HEK293 (cell line): ENCODE measurements at regions not wholly inside any gene's neighbourhood (a gene's known extent, or its start where the extent isn't known, plus 50 kb on each side); places are given as distances from the start of the nearest gene placed in this dataset.

ENCODE experiments used
- BCL11A ChIP-seq: fragments of 450-650 bp; formaldehyde crosslinking; IDR thresholded peaks from 2 replicates; pipeline ENCODE4 v1.5.1; 2016; ENCODE audit warnings: low read depth, missing biosample characterization, missing genetic modification characterization
- HOXC10 ChIP-seq: sonication (generic); formaldehyde crosslinking; IDR thresholded peaks from 2 replicates; pipeline ENCODE4 v1.8.1; 2023; ENCODE audit warnings: mild to moderate bottlenecking, missing genetic modification reagents
- KLF10 ChIP-seq: fragments of 450-650 bp; IDR thresholded peaks from 2 replicates; pipeline ENCODE4 v1.5.1; 2018; ENCODE audit warnings: missing biosample characterization, mild to moderate bottlenecking, missing genetic modification characterization
- REST ChIP-seq: fragments of 450-650 bp; formaldehyde crosslinking; IDR thresholded peaks from 2 replicates; pipeline ENCODE4 v1.5.1; 2016; ENCODE audit warnings: missing biosample characterization, missing genetic modification characterization
- ZNF426 ChIP-seq: fragments of 450-650 bp; formaldehyde crosslinking; IDR thresholded peaks from 2 replicates; pipeline ENCODE4 v1.5.1; 2017; ENCODE audit warnings: missing biosample characterization, missing genetic modification characterization, mild to moderate bottlenecking, inconsistent platforms, moderate library complexity
- ZNF560 ChIP-seq: fragments of 450-650 bp; formaldehyde crosslinking; IDR thresholded peaks from 2 replicates; pipeline ENCODE4 v1.5.1; 2017; ENCODE audit warnings: missing biosample characterization, missing genetic modification characterization, borderline replicate concordance
- ZNF561 ChIP-seq: fragments of 450-650 bp; IDR thresholded peaks from 2 replicates; pipeline ENCODE4 v1.5.1; 2018; ENCODE audit warnings: missing biosample characterization, missing genetic modification characterization, borderline replicate concordance
- ZNF629 ChIP-seq: fragments of 450-650 bp; formaldehyde crosslinking; IDR thresholded peaks from 2 replicates; pipeline ENCODE4 v1.5.1; 2017; ENCODE audit warnings: missing biosample characterization, missing genetic modification characterization
- ZNF785 ChIP-seq: fragments of 450-650 bp; formaldehyde crosslinking; IDR thresholded peaks from 2 replicates; pipeline ENCODE4 v1.5.1; 2016; ENCODE audit warnings: missing biosample characterization, missing genetic modification characterization
- TF ChIP-seq, protein P1 (sequence below): fragments of 450-650 bp; formaldehyde crosslinking; IDR thresholded peaks from 2 replicates; pipeline ENCODE4 v1.5.1; 2016; ENCODE audit warnings: missing biosample characterization, missing genetic modification characterization
- TF ChIP-seq, protein P2 (sequence below): fragments of 450-650 bp; formaldehyde crosslinking; IDR thresholded peaks from 2 replicates; pipeline ENCODE4 v1.5.1; 2016; ENCODE audit warnings: missing biosample characterization, missing genetic modification characterization, low read depth
- TF ChIP-seq, protein P3 (sequence below): fragments of 450-650 bp; formaldehyde crosslinking; IDR thresholded peaks from 2 replicates; pipeline ENCODE4 v1.5.1; 2016; ENCODE audit warnings: missing biosample characterization, missing genetic modification characterization

- TF ChIP-seq, protein P1, sequence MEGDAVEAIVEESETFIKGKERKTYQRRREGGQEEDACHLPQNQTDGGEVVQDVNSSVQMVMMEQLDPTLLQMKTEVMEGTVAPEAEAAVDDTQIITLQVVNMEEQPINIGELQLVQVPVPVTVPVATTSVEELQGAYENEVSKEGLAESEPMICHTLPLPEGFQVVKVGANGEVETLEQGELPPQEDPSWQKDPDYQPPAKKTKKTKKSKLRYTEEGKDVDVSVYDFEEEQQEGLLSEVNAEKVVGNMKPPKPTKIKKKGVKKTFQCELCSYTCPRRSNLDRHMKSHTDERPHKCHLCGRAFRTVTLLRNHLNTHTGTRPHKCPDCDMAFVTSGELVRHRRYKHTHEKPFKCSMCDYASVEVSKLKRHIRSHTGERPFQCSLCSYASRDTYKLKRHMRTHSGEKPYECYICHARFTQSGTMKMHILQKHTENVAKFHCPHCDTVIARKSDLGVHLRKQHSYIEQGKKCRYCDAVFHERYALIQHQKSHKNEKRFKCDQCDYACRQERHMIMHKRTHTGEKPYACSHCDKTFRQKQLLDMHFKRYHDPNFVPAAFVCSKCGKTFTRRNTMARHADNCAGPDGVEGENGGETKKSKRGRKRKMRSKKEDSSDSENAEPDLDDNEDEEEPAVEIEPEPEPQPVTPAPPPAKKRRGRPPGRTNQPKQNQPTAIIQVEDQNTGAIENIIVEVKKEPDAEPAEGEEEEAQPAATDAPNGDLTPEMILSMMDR (tag by site-specific recombination): no peak
- TF ChIP-seq BCL11A (tag by site-specific recombination) (no peak), ZNF561 (tag by site-specific recombination) (no peak), ZNF629 (no peak), ZNF426 (tag by site-specific recombination) (no peak), ZNF785 (tag by site-specific recombination) (no peak), KLF10 (no peak), REST (tag by site-specific recombination) (no peak), ZNF560 (tag by site-specific recombination) (no peak), HOXC10 (no peak)
- TF ChIP-seq, protein P2, sequence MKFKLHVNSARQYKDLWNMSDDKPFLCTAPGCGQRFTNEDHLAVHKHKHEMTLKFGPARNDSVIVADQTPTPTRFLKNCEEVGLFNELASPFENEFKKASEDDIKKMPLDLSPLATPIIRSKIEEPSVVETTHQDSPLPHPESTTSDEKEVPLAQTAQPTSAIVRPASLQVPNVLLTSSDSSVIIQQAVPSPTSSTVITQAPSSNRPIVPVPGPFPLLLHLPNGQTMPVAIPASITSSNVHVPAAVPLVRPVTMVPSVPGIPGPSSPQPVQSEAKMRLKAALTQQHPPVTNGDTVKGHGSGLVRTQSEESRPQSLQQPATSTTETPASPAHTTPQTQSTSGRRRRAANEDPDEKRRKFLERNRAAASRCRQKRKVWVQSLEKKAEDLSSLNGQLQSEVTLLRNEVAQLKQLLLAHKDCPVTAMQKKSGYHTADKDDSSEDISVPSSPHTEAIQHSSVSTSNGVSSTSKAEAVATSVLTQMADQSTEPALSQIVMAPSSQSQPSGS (tag by site-specific recombination): no peak
- TF ChIP-seq, protein P3, sequence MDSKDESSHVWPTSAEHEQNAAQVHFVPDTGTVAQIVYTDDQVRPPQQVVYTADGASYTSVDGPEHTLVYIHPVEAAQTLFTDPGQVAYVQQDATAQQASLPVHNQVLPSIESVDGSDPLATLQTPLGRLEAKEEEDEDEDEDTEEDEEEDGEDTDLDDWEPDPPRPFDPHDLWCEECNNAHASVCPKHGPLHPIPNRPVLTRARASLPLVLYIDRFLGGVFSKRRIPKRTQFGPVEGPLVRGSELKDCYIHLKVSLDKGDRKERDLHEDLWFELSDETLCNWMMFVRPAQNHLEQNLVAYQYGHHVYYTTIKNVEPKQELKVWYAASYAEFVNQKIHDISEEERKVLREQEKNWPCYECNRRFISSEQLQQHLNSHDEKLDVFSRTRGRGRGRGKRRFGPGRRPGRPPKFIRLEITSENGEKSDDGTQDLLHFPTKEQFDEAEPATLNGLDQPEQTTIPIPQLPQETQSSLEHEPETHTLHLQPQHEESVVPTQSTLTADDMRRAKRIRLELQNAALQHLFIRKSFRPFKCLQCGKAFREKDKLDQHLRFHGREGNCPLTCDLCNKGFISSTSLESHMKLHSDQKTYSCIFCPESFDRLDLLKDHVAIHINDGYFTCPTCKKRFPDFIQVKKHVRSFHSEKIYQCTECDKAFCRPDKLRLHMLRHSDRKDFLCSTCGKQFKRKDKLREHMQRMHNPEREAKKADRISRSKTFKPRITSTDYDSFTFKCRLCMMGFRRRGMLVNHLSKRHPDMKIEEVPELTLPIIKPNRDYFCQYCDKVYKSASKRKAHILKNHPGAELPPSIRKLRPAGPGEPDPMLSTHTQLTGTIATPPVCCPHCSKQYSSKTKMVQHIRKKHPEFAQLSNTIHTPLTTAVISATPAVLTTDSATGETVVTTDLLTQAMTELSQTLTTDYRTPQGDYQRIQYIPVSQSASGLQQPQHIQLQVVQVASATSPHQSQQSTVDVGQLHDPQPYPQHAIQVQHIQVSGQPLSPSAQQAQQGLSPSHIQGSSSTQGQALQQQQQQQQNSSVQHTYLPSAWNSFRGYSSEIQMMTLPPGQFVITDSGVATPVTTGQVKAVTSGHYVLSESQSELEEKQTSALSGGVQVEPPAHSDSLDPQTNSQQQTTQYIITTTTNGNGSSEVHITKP (tag by site-specific recombination): no peak
Observed at GRCh38 chr6:150517175-150517574, 82.5 kb upstream of the PLEKHG1 start.
